ENCODE measurements at regions not wholly inside any gene's neighbourhood (a gene's known extent, or its start where the extent isn't known, plus 50 kb on each side); places are given as distances from the start of the nearest gene placed in this dataset.

DNA sequence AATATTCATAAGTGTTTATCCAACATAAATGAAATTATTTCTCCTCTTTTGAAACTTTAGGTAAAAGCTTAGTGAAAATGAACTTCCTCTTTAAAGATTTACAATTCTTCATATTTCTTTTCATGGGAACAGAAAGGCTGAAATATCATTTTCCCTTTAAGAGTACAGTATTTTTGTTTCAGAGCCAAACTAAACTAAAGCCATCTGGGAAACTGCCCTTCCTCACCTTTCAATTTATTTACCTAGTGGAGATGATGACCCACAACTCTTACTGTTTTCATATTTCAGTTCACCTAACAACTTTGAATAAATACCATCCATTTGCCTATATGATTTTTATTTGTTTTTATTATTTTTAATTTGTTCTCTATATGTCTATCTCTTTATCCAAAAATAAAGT is 105.4 kb downstream of the ALX1 start:
- no peak overlapping the region for H3K9ac ChIP-seq
- H3K4me3 ChIP-seq (ENCODE audit: low read depth in 2 of 2, low read length in 1 of 2) = no peak overlapping the region
- H3K27me3 ChIP-seq (ENCODE audit: insufficient read depth) = no peaks in the 10 kb centered on the region
- no peaks in the 10 kb centered on the region for H3F3A ChIP-seq (replicated peaks; ENCODE audit: insufficient read depth)
- CTCF ChIA-PET = no interaction called here
- POLR2A ChIA-PET = no interaction called here
- H3K9me3 ChIP-seq = no peaks in the 10 kb centered on the region
- H4K20me1 ChIP-seq (ENCODE audit: insufficient read depth) = no peaks in the 10 kb centered on the region
- no peak for DNase-seq
- TF ChIP-seq RFX5 (IDR thresholded peaks at IDR 0.05; ENCODE audit: low read length) (no peak), GABPA (IDR thresholded peaks at IDR 0.05; ENCODE audit: low read depth) (no peak), RCOR1 (IDR thresholded peaks at IDR 0.05; ENCODE audit: low read length) (no peak), TCF12 (IDR thresholded peaks at IDR 0.05) (no peak), EZH2phosphoT487 (IDR thresholded peaks at IDR 0.05; ENCODE audit: borderline replicate concordance, low read depth) (no peak), ELF1 (IDR thresholded peaks at IDR 0.05) (no peak), SIN3A (IDR thresholded peaks at IDR 0.05; ENCODE audit: borderline replicate concordance, low read depth, low read length) (no peak), SMC3 (IDR thresholded peaks at IDR 0.05; ENCODE audit: low read depth, low read length) (no peak)
- TF ChIP-seq, protein P1, sequence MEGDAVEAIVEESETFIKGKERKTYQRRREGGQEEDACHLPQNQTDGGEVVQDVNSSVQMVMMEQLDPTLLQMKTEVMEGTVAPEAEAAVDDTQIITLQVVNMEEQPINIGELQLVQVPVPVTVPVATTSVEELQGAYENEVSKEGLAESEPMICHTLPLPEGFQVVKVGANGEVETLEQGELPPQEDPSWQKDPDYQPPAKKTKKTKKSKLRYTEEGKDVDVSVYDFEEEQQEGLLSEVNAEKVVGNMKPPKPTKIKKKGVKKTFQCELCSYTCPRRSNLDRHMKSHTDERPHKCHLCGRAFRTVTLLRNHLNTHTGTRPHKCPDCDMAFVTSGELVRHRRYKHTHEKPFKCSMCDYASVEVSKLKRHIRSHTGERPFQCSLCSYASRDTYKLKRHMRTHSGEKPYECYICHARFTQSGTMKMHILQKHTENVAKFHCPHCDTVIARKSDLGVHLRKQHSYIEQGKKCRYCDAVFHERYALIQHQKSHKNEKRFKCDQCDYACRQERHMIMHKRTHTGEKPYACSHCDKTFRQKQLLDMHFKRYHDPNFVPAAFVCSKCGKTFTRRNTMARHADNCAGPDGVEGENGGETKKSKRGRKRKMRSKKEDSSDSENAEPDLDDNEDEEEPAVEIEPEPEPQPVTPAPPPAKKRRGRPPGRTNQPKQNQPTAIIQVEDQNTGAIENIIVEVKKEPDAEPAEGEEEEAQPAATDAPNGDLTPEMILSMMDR (IDR thresholded peaks at IDR 0.05) = no peak
- TF ChIP-seq, protein P2, sequence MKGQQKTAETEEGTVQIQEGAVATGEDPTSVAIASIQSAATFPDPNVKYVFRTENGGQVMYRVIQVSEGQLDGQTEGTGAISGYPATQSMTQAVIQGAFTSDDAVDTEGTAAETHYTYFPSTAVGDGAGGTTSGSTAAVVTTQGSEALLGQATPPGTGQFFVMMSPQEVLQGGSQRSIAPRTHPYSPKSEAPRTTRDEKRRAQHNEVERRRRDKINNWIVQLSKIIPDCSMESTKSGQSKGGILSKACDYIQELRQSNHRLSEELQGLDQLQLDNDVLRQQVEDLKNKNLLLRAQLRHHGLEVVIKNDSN (IDR thresholded peaks at IDR 0.05; ENCODE audit: borderline replicate concordance, low read depth) = no peak
- TF ChIP-seq, protein P3, sequence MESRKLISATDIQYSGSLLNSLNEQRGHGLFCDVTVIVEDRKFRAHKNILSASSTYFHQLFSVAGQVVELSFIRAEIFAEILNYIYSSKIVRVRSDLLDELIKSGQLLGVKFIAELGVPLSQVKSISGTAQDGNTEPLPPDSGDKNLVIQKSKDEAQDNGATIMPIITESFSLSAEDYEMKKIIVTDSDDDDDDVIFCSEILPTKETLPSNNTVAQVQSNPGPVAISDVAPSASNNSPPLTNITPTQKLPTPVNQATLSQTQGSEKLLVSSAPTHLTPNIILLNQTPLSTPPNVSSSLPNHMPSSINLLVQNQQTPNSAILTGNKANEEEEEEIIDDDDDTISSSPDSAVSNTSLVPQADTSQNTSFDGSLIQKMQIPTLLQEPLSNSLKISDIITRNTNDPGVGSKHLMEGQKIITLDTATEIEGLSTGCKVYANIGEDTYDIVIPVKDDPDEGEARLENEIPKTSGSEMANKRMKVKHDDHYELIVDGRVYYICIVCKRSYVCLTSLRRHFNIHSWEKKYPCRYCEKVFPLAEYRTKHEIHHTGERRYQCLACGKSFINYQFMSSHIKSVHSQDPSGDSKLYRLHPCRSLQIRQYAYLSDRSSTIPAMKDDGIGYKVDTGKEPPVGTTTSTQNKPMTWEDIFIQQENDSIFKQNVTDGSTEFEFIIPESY (IDR thresholded peaks at IDR 0.05; ENCODE audit: borderline replicate concordance, low read depth) = no peak
- H2AFZ ChIP-seq (ENCODE audit: low read depth) = no peak overlapping the region
- H3K36me3 ChIP-seq (replicated peaks in 1 of 2; ENCODE audit: control insufficient read depth in 1 of 2, insufficient read depth in 2 of 2, low read length in 1 of 2) = no peaks in the 10 kb centered on the region
- H3K4me2 ChIP-seq = no peak overlapping the region
- no peaks in the 10 kb centered on the region for H3K9me2 ChIP-seq
- no peaks in the 10 kb centered on the region for H3K4me1 ChIP-seq (ENCODE audit: control insufficient read depth in 1 of 2, insufficient read depth in 2 of 2, low read depth in 1 of 2, low read length in 1 of 2)
- H3K27ac ChIP-seq (ENCODE audit: low read depth in 2 of 2, low read length in 1 of 2) = no peak overlapping the region
- H3K79me2 ChIP-seq (ENCODE audit: insufficient read depth) = no peaks in the 10 kb centered on the region

DNA sequence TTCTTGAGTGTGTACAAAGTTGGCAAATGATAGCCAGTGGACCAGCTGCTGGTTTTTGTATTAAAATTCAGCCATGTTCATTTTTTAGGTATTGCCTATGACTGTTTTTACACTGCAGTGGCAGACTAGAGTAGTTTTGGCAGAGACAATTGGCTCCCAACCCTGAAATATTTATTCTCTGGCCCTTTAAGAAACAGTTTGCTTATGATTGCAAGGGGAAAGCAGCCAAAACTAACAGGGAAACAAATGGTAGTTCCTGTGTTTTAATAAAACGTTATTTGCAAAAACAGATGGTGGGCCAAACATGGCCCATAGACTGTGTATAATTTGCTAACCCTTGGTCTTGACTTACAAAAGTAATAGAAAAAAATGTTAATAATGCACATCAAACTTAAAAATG is 110.2 kb downstream of the ALX1 start:
- no peaks in the 10 kb centered on the region for H3K27me3 ChIP-seq (ENCODE audit: insufficient read depth)
- H3K79me2 ChIP-seq (ENCODE audit: insufficient read depth) = no peaks in the 10 kb centered on the region
- CTCF ChIA-PET = no interaction called here
- 24% methylated on average over 1 of the region's 1 CpG for WGBS (ENCODE audit: low lambda C conversion rate)
- POLR2A ChIA-PET = no interaction called here
- DNase-seq = no peak
- no peak overlapping the region for H3K4me3 ChIP-seq (ENCODE audit: low read depth in 2 of 2, low read length in 1 of 2)
- H3K9me3 ChIP-seq = no peaks in the 10 kb centered on the region
- no peaks in the 10 kb centered on the region for H3K36me3 ChIP-seq (replicated peaks in 1 of 2; ENCODE audit: control insufficient read depth in 1 of 2, insufficient read depth in 2 of 2, low read length in 1 of 2)
- no peaks in the 10 kb centered on the region for H4K20me1 ChIP-seq (ENCODE audit: insufficient read depth)
- no peak overlapping the region for H2AFZ ChIP-seq (ENCODE audit: low read depth)
- H3K4me1 ChIP-seq (ENCODE audit: control insufficient read depth in 1 of 2, insufficient read depth in 2 of 2, low read depth in 1 of 2, low read length in 1 of 2) = peaks cover 0 to 7% of the 10 kb centered on the region in 2 experiments; a peak in 2 of 4 replicates
- no peak overlapping the region for H3K4me2 ChIP-seq
- no peaks in the 10 kb centered on the region for H3F3A ChIP-seq (replicated peaks; ENCODE audit: insufficient read depth)
- H3K27ac ChIP-seq (ENCODE audit: low read depth in 2 of 2, low read length in 1 of 2) = no peak overlapping the region
- H3K9ac ChIP-seq = no peak overlapping the region
- no peaks in the 10 kb centered on the region for H3K9me2 ChIP-seq
- TF ChIP-seq SMC3 (IDR thresholded peaks at IDR 0.05; ENCODE audit: low read depth, low read length) (no peak), MXI1 (IDR thresholded peaks at IDR 0.05; ENCODE audit: low read depth, low read length) (no peak), POLR2AphosphoS5 (IDR thresholded peaks at IDR 0.05; ENCODE audit: low read depth, low read length) (no peak), ELF1 (IDR thresholded peaks at IDR 0.05) (no peak), TAF1 (IDR thresholded peaks at IDR 0.05; ENCODE audit: borderline replicate concordance, low read depth, low read length) (no peak), YY1 (IDR thresholded peaks at IDR 0.05; ENCODE audit: low read depth) (no peak), FOSL2 (IDR thresholded peaks at IDR 0.05; ENCODE audit: borderline replicate concordance, low read depth) (no peak), GABPA (IDR thresholded peaks at IDR 0.05; ENCODE audit: low read depth) (no peak), CHD2 (IDR thresholded peaks at IDR 0.05; ENCODE audit: low read length, partially characterized antibody) (no peak), GATA2 (CRISPR knock-in tag; IDR thresholded peaks at IDR 0.05) (no peak), JUND (IDR thresholded peaks at IDR 0.05) (no peak), EZH2phosphoT487 (IDR thresholded peaks at IDR 0.05; ENCODE audit: borderline replicate concordance, low read depth) (no peak)
- TF ChIP-seq, protein P4, sequence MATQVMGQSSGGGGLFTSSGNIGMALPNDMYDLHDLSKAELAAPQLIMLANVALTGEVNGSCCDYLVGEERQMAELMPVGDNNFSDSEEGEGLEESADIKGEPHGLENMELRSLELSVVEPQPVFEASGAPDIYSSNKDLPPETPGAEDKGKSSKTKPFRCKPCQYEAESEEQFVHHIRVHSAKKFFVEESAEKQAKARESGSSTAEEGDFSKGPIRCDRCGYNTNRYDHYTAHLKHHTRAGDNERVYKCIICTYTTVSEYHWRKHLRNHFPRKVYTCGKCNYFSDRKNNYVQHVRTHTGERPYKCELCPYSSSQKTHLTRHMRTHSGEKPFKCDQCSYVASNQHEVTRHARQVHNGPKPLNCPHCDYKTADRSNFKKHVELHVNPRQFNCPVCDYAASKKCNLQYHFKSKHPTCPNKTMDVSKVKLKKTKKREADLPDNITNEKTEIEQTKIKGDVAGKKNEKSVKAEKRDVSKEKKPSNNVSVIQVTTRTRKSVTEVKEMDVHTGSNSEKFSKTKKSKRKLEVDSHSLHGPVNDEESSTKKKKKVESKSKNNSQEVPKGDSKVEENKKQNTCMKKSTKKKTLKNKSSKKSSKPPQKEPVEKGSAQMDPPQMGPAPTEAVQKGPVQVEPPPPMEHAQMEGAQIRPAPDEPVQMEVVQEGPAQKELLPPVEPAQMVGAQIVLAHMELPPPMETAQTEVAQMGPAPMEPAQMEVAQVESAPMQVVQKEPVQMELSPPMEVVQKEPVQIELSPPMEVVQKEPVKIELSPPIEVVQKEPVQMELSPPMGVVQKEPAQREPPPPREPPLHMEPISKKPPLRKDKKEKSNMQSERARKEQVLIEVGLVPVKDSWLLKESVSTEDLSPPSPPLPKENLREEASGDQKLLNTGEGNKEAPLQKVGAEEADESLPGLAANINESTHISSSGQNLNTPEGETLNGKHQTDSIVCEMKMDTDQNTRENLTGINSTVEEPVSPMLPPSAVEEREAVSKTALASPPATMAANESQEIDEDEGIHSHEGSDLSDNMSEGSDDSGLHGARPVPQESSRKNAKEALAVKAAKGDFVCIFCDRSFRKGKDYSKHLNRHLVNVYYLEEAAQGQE (IDR thresholded peaks at IDR 0.05; ENCODE audit: low read depth, low read length) = no peak
- TF ChIP-seq, protein P5, sequence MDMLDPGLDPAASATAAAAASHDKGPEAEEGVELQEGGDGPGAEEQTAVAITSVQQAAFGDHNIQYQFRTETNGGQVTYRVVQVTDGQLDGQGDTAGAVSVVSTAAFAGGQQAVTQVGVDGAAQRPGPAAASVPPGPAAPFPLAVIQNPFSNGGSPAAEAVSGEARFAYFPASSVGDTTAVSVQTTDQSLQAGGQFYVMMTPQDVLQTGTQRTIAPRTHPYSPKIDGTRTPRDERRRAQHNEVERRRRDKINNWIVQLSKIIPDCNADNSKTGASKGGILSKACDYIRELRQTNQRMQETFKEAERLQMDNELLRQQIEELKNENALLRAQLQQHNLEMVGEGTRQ (IDR thresholded peaks at IDR 0.05; ENCODE audit: borderline replicate concordance, low read depth, low read length) = no peak
